HG03175 (cell line): ENCODE measurements at regions not wholly inside any gene's neighbourhood (a gene's known extent, or its start where the extent isn't known, plus 50 kb on each side); places are given as distances from the start of the nearest gene placed in this dataset.

Experiments used
- ATAC-seq: cut with Tn5 transposase; IDR thresholded peaks from one replicate; pipeline ENCODE4 v1.9.1; 2021; ENCODE audit warnings: mild to moderate bottlenecking, moderate library complexity; ENCODE audit not compliant: unreplicated experiment

DNA sequence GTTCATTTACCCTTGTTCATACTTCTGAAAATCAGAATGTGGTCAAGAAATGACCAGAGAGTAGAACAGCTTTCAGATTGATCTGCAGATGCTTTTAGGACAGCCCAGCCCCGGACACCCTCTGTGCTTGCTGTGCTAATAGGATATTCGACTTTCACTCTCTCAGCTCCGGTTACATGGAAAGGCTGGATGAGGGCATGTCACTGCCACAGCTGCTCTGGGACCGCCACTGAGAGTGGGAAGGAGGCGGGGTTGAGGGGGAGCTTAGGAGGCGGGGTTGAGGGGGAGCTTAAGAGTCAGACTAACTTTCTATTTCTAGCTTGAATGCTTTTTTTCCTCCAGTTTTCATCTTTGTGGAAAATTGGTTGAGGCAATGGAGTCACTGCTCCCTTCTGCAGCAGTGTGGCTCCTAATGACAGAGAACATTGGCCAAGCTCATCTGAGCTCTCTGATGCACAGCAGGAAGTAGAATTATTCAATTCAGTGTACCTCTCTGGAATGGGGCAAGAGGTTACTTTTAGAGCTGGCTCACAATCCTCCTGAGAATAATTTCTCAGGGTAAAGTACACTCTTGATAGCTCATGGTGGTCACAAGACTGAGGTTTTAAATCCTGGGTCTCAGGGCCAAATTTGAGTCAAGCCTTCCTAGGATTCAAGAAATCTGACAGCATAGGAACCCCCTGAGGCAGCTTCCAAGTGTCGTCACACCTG, 74.6 kb upstream of the NPAS1 start:
- no peak for ATAC-seq

DNA sequence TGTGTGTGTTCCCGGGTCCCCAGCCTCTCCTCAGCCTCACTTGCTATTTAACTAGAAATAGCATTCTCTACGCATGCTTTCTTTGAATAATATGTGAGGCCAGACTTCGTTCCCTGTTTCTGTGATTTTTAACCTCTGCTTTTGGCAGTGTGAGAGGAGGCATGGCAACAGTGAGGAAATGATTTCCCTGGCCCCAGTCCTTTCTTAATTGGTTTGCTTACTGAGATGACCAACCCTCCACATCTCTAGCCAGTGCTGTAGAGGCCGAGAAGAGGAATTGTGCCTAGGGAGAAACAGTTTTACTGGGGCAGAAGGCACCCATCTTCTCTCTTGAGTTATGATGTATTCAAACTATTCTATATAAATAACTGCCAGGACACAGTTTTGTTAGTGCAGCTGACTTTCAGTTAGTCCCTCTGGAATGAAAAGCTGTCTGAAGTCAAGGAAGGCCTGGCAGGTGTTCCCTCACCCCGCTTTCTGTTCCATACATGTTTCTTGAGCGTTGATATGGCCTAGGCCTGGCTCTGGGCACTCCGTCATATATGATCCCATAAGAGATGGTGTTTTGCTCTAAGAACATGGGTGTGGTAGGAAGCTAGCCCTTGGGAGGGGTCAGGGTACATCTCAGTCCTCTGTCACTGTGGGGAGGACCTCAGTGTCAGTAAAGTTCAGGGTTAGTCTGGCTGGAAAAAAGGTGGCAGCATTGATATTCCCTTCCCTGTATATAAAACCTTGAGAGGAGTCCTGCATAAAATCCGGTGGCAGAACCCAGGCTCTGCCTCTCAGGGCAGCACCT, 73.7 kb upstream of the NPAS1 start:
- ATAC-seq: no peak

DNA sequence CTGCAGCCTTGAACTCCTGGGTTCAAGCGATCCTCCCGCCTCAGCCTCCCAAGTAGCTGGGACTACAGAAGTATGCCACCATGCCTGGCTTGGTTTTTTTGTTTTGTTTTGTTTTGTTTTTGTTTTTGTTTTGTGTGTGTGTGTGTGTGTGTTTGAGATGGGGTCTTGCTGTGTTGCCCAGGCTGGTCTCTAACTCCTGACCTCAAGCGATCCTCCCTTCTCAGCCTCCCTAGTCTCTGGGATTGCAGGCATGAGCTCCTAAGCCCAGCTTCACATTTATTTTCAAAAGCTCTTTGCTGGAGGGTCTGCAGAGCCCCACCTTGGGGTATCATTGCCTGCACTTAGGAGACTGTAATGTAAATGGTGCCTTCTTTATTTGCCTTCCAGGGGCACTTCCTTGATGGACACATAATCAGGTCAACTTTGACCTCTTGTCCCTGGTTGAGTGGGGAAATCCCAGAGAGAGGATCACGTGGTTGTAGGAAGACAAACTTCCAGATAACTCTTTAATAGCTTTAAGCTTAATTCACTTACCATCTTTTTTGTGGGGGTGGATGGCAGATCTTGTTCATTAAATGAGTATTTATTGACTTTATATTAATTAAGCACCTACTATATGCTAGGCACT, 72.9 kb upstream of the NPAS1 start:
- ATAC-seq: no peak

DNA sequence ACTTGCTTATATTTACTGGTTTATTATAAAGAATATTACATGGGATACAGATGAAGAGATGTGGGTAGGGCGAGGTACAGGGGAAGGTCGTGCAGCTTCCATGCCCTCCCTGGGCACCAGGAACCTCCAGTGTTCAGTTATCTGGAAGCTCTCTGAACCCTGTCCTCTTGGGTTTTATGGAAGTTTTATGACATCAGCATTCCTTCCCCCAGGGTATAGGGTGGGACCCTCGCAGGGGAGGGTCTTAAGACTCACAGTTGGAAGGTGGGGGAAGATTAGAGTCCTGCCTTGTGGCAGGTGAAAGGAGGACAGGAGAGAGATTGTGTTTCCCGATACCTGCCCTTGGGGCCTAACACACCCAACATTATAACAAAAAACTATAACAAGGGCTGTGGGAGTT, 71.8 kb upstream of the NPAS1 start:
- no peak for ATAC-seq

DNA sequence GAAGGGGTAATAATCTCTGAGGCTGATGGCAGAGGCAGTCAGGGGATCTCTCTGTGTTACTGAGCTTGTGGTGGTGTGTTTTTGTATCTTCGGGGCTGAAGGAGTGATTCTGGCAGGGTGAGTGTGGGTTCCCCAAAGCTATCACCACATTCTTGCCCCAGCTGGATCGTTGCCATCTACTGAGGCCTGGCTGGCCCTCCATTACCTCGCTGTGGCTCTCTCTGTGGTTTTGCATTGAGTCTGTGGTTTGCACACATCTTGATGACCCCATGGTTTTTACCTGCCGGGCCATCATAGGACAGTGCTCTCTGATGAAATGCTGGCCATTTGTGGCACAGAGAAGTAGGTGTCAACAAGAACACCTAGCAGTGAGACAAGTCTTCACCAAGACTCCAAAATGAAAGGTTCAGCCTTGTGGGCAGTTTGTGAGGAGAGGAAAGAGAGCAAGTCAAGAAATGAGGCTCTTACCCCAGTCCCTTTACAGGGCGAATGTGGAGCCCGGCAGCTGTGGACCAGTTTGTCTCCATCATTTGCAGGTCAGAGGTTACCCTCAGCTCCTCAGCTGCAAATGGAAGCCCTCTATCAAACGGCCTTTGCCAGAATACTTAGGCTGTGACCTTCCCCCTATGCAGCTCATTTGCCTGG, 69.0 kb upstream of the NPAS1 start:
- no peak for ATAC-seq

DNA sequence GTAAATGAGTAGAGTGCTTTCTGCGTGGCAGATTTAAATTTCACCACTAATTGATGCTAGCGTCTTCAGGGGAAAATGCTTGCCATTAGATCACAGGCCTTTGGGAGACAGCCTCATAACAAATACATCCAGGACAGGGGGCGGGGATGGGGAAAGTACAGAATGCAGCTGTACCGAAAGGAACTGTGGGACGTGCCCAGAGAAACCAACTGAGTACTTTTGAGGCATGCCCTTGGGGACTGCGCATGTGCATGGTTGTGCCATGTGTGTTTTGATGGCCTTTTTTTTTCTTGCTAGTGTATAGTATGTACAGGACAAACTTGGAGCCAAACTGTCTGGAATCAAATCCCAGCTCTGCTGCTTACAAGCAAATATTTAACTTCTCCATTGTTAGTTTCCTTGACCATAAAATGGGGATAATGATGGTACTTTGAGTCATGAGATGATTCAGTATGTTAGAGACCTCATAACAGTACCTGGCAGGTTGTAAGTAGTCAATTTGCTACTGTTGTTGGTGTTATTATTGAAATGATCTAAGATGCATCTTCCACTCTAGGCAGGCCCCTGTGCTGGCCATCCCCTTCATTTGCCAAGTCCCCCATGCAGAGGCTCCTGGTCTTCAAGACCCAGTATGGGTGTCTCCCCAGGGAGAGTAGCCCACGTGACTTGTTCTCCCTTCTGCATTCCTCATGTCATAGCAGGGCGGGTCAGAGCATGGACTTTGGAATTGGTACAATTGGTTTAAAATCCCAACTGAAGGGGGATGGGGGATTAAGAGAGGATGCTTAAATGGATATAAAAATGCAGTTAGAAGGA, 68.3 kb upstream of the NPAS1 start:
- ATAC-seq: no peak

DNA sequence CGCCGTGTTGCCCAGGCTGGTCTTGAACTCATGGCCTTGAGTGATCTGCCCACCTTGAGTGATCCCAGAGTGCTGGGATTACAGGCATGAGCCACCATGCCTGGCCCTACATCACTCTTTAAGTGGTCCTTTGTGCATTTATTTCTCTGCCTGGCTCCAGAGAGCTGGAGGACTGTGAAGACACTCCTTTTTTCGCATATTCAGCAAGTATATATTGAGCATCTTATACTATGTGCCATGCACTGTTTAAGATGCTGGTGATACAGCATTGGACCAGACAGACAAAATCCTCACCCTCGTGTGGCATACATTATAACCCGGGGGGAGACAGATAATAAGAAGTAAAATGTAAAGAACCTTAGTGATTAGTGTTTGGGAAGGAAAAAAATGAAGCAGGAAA, 66.8 kb upstream of the NPAS1 start:
- ATAC-seq: no peak

DNA sequence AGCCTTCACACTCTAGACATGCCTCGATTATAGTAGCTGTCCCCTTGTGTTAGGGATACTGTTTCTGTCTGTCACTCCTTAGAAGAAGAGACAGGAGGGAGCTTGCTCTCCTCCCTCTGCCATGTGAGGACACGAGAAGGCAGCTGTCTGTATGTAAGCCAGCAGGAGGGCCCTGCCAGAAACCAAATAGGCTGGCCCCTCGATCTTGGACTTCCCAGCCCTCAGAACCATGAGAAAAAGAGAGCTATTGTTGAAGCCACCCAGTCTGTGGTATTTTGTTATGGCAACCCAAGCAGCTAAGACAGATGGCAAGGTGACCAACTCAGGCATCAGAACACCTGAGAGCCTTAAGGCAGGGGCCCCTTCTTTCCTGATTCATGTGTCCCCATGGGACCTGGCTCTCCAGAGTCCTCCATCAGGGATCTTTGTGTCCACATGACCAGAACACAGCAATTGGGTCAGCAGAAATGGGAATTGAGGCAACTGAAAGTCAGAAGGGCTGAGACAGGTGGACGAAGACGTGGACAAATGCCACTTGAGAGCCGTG, 65.6 kb upstream of the NPAS1 start:
- no peak for ATAC-seq

DNA sequence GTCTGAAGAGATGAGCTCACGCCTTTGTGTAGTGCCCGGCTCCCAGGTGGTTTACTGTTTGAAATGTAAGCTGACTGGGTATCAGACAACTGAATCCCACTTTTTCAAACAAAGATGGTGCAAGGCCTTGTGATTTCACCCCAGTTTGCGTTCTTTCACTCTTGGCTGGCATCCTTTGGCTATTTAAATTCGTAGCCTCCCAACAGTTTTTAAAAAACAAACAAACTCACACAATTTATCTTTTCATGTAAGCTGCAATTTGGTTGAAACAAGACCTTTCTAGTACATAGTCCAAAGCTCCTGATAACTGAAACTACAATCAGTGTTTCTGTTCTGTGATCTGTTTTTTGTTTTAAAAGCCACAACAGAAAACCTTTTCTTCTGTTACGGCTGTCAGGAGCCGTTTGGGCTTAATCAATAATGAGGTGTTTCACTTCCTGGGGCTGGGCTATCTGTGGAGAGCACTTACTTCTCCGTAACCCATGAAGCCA, 65.1 kb upstream of the NPAS1 start:
- peak; percentile 51 for ATAC-seq

DNA sequence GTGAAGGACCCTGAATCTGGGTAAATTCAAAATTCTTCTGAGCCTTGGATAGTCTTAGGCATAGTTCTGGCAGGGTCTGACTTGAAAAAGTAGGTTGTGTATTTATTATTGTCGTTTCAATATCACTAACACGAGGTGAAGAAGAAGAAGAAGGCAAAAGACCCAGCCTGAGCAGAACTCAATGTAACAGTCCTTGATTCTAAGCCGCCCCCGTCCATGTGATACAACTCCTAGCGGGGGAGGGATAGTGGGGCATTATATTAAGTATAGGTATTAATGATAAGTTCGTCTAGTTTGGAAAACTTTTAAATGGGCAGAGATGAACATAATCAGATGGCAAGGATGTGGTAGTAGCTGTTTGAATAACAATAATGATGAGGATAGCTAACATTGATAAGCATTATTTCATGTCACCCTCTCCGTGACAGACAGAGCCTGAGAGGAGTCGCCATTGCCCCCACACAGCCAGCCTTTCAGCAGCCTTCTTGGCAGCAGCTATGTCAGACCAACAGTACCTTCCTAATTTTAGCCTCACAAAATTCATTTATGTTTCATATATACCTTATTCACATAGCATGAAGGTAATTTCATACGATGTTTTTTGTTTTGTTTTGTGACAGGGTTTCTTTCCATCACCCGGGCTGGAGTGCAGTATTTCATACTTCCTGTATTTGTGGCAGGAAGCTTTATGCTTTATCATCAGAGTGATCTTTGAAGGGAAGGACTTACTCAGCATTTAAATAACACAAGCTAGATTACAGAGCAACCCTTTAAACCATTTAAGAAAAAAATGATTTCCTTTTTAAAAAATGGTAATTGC, 64.4 kb upstream of the NPAS1 start:
- peak; percentile 39 for ATAC-seq

DNA sequence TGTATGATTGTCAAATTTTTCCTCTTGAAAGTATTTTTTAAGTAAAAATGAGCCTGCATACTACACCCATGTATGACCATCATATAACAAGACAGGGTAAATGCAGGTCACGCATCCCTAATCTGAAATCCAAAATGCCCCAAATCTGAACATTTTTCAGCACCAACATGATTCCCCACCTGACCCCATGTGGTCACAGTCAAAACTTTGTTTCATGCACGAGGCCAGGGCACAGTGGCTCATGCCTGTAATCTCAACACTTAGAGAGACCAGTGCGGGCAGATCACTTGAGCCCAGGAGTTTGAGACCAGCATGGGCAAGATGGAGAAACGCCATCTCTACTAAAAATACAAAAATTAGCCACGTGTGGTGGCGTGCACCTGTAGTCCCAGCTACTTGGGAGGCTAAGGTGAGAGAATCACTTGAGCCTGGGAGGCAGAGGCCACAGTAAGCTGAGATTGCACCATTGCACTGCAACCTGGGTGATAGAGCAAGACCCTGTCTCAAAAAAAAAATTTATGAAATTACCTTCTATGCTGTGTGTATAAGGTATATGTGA, 63.7 kb upstream of the NPAS1 start:
- ATAC-seq: no peak

DNA sequence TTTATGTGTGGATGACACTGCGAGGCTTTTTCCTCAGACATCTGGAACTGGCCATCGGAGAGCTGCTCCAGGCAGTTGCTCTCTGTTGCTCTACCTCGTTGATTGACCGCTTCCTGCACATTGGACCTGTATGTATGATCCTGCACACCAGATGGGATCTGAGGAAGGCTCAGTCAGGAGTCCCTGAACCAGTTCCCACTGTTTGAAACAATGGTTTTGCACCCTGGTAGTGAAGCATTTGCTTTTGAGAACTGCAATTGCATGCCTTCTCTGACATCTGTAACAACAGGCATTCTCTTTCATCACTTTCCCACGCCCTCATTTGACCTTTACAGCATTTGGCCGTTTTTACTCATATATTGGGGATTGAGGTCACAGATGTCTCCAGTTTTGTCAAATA, 61.1 kb upstream of the NPAS1 start:
- no peak for ATAC-seq

DNA sequence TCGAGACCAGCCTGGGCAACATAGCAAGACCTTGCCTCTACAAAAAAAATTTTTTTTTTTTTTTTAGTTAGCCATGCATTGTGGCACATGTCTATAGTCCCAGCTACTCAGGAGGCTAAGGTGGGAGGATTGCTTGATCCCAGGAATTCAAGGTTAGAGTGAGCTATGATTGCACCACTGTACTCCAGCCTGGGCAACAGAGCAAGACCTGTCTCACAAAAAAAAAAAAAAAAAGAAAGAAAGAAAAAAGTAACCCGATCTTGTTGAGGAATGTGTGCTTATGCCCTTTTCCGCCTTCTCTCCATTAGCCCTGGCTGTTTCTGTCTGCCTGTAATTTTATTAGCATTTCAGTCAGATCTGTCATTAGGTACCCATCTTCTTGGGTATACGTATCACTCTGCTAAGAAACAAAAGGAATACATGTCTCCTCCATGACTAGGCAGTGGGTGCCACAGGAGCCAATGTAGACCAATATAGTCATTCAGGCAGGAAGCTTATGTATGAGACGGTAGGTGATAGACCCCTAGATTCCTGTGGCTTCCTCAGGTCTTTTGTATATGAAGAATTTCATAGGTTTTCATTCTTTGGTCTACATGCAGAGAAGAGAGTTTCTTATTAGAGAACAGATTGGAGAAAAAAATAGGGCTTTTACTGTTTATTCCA, 59.6 kb upstream of the NPAS1 start:
- ATAC-seq: no peak

DNA sequence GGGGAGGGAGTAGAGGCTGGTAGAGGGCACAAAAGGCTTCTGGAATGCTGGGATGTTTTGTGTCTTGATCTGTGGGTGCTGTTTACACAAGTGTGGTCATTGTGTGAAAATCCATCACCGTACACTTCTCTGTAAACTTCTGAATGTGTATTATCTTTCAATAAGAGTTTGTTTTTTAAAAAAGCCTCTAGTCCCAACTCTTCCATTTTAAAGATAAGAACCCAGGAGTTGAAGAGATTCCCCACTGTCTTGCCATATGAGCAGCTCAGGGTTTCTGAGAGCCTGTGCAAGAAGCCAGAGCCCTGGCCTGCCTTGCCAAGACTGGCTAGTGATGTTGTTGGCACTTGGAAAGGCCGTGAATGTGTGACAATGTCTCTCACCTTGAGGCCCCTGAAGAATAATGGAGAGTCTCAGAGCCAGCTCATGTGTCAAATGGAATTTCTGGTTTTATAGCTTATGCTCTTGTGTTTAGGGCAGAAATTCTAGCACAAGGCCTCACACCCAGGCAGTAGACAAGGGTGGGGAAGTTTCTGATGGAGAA, 57.5 kb upstream of the NPAS1 start:
- no peak for ATAC-seq

DNA sequence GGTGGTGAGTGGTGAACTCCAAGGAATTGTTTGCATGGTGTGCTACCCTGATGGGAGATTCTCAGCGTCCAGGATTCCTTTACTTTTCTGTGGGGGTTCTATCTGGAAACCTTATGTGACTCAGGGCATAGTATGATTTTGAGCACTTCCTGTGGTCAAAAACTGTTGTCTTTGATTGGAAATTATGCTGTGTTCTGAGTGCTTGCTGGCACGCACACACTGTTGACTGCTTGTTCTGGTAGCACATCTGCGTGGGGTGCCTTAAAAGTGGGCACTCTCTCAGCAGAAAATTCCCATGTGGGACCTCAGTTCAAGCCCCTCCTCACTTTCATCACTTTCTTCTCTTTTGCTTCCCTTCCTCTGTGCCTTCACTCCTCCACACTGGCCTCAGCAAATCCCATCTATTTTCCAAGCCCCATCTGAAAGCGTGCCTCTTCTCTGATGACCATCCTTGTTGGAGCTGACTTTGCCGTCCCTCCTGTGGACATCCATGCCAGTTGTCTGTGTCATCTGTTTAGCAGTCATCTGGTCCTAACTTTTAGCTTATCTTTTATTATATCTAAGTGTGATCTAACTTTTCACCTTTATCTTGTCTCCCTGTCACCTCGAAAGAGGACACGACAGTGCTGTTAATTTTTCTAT, 56.4 kb upstream of the NPAS1 start:
- ATAC-seq: no peak

DNA sequence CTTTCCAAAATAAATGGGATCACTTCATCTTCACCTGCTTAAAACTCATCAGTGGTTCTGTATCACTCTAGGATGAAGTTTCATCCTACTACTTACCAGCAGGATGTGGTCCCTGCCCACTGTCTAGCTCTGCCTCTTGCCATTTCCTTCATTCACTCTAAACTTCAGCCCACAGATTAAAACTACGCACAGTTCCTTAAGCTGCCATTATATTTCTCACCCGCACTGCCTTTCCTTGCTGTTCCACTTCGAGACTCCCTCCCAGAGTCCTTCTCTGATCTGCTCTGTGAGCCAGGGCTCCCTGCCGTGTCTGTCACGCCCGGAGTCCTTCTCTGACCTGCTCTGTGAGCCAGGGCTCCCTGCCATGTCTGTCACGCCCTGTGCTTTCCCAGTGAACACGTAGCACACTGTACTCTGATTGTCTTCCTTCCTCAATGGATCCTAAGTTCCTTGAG, 52.0 kb upstream of the NPAS1 start:
- ATAC-seq: no peak
